Activated naive CD8-positive, alpha-beta T cell treated with anti-CD3 and anti-CD28 coated beads, Interleukin-2, amount 10 ng/mL, durations not matched to agents 7 days and 5 days (primary cell): ENCODE measurements at regions not wholly inside any gene's neighbourhood (a gene's known extent, or its start where the extent isn't known, plus 50 kb on each side); places are given as distances from the start of the nearest gene placed in this dataset.

ENCODE experiments used
- ATAC-seq: fragments of 150-1000 bp; cut with Tn5 transposase; one replicate; pipeline ENCODE4 v1.10.0; 2021; ENCODE audit warnings: low read depth, moderate library complexity
- POLR2A ChIA-PET: fragments of 350-600 bp; sonication (Branson Sonifier 250); formaldehyde crosslinking; loops from one replicate; lab custom pipeline; 2021; ENCODE audit warnings: antibody characterized with exemption; lab: Charles Lee
- DNase-seq: peaks from one replicate; pipeline ENCODE4 v3.0.0; 2021
- H3K27ac Mint-ChIP-seq: one replicate; pipeline ENCODE4 v1.8.0; 2022; ENCODE audit warnings: mild to moderate bottlenecking, mixed read lengths
- H3K27me3 Mint-ChIP-seq: one replicate; pipeline ENCODE4 v1.8.0; 2022; ENCODE audit warnings: mild to moderate bottlenecking, moderate library complexity, mixed read lengths
- H3K36me3 Mint-ChIP-seq: one replicate; pipeline ENCODE4 v1.8.0; 2021; ENCODE audit warnings: mild to moderate bottlenecking, mixed read lengths
- H3K4me1 Mint-ChIP-seq: one replicate; pipeline ENCODE4 v1.8.0; 2021; ENCODE audit warnings: mixed read lengths
- H3K4me3 Mint-ChIP-seq: one replicate; pipeline ENCODE4 v1.8.0; 2022; ENCODE audit warnings: mild to moderate bottlenecking, moderate library complexity, mixed read lengths
- H3K9me3 Mint-ChIP-seq: one replicate; pipeline ENCODE4 v1.8.0; 2021; ENCODE audit warnings: mixed read lengths

DNA sequence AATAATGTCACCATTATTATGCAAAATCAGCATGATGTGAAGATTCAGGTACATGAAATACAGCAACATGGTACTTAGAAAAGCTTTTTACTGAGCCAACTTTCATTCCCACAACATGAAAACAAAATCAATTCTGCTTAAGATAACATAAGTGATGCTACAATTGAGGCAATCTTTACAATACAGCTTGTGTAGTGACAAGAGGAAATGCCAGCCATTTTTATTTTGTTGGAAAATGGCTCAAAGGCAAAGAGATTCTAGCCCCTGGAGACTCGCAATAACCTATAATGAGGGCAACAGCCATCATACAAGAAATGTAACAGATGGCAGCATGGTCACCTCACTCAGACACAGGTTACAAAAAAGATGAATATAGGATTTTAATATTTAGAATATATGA, 560.4 kb downstream of the SPOCK3 start:
- POLR2A ChIA-PET, result no interaction called here
- H3K4me1 Mint-ChIP-seq, result no peaks in the 10 kb centered on the region
- no peak overlapping the region for H3K4me3 Mint-ChIP-seq
- H3K27me3 Mint-ChIP-seq, result no peaks in the 10 kb centered on the region
- H3K36me3 Mint-ChIP-seq, result no peaks in the 10 kb centered on the region
- ATAC-seq (no peak), DNase-seq (no peak)
- H3K27ac Mint-ChIP-seq, result no peak overlapping the region
- H3K9me3 Mint-ChIP-seq, result peaks cover 1% of the 10 kb centered on the region

DNA sequence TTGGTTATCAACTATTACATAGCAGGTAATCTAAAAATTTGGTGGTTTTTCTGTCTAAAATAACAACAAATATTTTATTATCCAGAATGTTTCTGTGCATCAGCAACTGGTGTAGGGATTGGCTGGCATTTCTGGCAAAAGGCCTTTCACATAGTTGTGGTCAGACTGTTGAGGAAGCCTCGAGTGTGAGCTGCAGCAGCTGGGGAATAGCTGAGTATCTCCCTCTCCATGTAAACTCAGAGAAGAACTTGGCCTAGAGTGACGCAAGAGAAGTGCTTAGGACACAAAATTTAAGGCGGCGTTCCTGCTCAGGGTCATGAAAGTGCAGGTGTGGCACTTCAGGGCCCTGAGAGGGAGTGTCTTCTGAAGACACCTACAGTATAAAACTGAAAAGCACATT, 558.9 kb downstream of the SPOCK3 start:
- H3K27ac Mint-ChIP-seq, result no peak overlapping the region
- H3K4me1 Mint-ChIP-seq, result no peaks in the 10 kb centered on the region
- no peaks in the 10 kb centered on the region for H3K36me3 Mint-ChIP-seq
- no peaks in the 10 kb centered on the region for H3K27me3 Mint-ChIP-seq
- H3K4me3 Mint-ChIP-seq, result no peak overlapping the region
- peaks cover 1% of the 10 kb centered on the region for H3K9me3 Mint-ChIP-seq
- POLR2A ChIA-PET, result no interaction called here
- no peak for DNase-seq
- no peak for ATAC-seq

DNA sequence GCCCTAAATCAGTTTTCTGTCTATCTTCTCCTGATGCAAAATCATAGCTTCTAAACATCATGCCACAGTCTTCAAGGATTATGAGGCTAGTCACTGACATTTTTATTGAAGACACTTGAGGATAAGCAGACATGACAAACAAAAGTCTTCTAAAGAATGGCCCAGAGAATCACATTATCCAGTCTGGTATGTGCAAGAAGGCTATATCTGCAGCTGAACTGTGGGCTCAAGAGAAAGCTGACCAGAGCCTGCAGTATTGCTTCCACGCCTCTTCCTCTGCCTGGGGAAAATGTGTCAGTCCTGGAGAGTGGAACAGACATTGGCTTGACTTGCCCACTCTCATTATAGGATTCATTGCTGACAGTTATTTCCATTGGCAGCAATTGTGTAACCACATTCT, 553.5 kb downstream of the SPOCK3 start:
- no peak for ATAC-seq
- H3K4me1 Mint-ChIP-seq, result no peaks in the 10 kb centered on the region
- POLR2A ChIA-PET, result no interaction called here

DNA sequence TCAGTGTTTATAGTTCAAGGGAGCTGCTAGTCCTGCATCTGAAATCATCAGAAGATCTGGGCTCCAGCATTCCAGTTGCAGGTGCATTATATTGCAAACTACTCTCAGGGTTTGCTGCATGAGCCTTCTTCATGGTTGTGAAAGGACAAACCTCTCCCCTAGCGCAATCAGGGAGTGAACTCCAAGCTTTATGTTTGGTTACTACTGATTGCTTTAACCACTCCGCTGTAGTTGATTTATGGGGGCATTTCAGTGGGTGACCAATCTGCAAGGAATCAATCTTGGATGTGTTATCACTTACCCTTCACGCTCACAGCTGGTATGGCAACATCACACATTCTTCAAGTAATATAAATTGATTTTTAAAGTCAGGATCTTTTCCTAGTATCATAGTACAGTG, 552.1 kb downstream of the SPOCK3 start:
- no peak for ATAC-seq
- Mint-ChIP-seq H3K27me3 (no peaks in the 10 kb centered on the region), H3K27ac (no peak overlapping the region), H3K9me3 (no peaks in the 10 kb centered on the region), H3K4me3 (no peak overlapping the region), H3K36me3 (no peaks in the 10 kb centered on the region), H3K4me1 (no peaks in the 10 kb centered on the region)
- POLR2A ChIA-PET, result no interaction called here
- DNase-seq, result no peak

More for the DNA sequence above, 553.5 kb downstream of the SPOCK3 start:
- H3K4me3 Mint-ChIP-seq, result no peak overlapping the region
- no peak for DNase-seq
- no peaks in the 10 kb centered on the region for H3K9me3 Mint-ChIP-seq
- no peaks in the 10 kb centered on the region for H3K36me3 Mint-ChIP-seq
- no peaks in the 10 kb centered on the region for H3K27me3 Mint-ChIP-seq
- H3K27ac Mint-ChIP-seq, result no peak overlapping the region
